ENCODE measurements at regions not wholly inside any gene's neighbourhood (a gene's known extent, or its start where the extent isn't known, plus 50 kb on each side); places are given as distances from the start of the nearest gene placed in this dataset.

DNA sequence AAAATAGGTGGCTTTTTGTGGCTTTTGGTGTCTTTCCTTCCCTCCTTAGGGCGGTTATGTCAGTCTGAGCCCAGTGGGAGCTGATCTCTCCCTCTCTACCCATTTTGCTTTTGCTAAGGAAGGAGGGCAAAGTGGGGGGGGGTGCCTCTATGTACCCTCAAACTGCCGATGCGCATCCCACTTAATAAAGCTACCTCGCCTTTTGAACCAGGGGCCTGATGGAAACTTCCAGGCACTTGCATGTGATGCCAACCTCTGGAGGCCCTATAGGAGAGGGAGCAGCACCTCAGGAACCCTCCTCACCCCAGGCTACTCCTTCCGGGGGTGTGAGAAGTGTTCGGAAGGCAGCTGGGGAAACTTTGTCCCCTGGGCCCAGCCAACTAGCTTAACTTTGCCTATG lies 97.0 kb upstream of the HSD17B12 start:
- DNase-seq (ENCODE audit: low read depth) = no peak
- H3K4me3 ChIP-seq (ENCODE audit: low read depth, low read length) = no peak overlapping the region
- TF ChIP-seq, protein P1, sequence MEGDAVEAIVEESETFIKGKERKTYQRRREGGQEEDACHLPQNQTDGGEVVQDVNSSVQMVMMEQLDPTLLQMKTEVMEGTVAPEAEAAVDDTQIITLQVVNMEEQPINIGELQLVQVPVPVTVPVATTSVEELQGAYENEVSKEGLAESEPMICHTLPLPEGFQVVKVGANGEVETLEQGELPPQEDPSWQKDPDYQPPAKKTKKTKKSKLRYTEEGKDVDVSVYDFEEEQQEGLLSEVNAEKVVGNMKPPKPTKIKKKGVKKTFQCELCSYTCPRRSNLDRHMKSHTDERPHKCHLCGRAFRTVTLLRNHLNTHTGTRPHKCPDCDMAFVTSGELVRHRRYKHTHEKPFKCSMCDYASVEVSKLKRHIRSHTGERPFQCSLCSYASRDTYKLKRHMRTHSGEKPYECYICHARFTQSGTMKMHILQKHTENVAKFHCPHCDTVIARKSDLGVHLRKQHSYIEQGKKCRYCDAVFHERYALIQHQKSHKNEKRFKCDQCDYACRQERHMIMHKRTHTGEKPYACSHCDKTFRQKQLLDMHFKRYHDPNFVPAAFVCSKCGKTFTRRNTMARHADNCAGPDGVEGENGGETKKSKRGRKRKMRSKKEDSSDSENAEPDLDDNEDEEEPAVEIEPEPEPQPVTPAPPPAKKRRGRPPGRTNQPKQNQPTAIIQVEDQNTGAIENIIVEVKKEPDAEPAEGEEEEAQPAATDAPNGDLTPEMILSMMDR (IDR thresholded peaks at IDR 0.05; ENCODE audit: control insufficient read depth, extremely low read depth, insufficient read depth) = no peak

DNA sequence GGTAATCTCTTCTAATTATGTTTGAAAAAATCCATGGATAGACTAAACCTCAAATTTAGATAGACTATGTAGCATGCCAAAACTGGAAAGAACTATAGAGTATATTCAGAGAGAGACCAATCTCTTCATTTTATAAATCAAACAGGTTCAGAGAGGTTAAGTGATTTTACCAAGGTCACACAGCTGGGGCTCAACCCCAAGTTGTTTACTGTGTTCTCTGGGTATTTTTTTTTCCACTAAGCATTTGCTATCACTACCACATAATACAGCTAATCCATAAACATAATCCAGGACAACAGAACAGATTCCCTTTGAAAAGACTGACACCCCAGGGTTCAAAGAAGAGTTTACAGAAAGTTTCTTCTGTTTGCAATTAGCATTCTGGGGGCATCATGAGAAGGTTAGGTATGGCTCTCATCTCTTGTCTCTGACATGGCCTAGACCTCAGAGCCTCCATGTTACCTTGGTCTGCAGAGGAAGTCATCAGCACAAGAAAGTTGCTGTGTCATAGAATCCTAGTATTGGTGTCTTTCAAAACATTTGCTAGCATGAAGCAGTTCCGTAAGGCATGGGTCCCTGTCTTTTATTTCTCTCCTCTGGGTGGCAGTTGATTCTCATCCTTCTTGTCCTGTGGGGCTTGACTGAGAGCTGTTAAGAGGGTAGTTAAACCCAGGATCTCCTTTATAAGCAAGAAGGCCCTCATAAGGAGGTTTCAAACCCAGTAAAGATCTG lies 94.5 kb upstream of the HSD17B12 start:
- H3K4me3 ChIP-seq (ENCODE audit: low read depth, low read length) = no peak overlapping the region
- DNase-seq (ENCODE audit: low read depth) = no peak
- TF ChIP-seq, protein P1 (IDR thresholded peaks at IDR 0.05; ENCODE audit: control insufficient read depth, extremely low read depth, insufficient read depth) = no peak

DNA sequence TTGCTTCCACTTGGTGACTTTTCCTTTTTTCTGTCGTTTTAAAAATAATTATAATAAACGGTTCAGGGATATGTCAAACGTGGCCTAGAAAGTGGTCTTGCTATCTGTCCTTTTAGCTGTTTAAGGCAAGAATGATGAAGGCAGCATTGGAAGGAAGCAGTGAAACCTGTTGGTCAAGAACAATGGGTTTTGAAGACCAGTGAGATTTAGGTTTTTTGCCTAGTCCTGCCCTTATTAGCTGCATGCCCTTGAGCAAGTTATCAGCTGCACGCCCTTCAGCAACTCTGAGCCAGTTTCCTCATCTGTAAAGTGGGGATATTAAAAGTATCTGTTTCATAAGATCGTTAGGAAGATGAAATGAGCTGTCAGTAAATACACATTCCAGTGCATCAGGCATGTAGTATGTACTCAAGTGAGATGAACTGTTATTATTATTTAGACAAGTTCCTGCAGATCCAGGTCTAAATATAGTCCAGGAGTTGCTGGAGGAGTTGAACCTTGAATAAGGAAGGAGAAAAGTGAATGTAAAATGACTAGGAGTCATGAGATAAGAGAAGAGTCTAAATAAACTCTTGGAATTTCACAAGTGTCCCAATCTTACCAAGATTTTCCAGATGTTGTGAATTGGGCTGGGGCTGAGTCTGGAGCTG lies 90.8 kb upstream of the HSD17B12 start:
- TF ChIP-seq, protein P1 (IDR thresholded peaks at IDR 0.05; ENCODE audit: control insufficient read depth, extremely low read depth, insufficient read depth) = no peak
- no peak for DNase-seq (ENCODE audit: low read depth)
- no peak overlapping the region for H3K4me3 ChIP-seq (ENCODE audit: low read depth, low read length)

DNA sequence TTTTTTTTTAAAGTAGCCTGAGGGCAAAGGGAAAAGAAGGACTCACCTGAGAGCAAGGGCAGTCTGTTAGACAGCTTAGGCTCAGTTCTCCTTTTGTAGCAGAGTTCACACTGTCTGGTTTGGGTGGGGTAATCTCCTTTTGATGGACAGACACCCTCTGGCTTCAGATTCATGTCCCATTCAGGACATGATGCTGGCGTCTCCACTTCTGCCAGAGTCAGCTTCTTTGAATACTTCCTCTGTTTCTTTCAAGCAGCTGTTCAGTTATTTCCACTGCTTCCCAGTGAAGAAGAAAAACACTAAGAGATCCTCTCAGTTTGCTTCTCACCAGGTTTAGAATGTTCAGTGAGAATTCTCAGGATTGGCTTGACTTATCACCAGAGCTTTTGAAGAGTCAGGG lies 79.0 kb upstream of the HSD17B12 start:
- H3K4me3 ChIP-seq (ENCODE audit: low read depth, low read length) = no peak overlapping the region
- TF ChIP-seq, protein P1 (IDR thresholded peaks at IDR 0.05; ENCODE audit: control insufficient read depth, extremely low read depth, insufficient read depth) = no peak
- DNase-seq (ENCODE audit: low read depth) = no peak

DNA sequence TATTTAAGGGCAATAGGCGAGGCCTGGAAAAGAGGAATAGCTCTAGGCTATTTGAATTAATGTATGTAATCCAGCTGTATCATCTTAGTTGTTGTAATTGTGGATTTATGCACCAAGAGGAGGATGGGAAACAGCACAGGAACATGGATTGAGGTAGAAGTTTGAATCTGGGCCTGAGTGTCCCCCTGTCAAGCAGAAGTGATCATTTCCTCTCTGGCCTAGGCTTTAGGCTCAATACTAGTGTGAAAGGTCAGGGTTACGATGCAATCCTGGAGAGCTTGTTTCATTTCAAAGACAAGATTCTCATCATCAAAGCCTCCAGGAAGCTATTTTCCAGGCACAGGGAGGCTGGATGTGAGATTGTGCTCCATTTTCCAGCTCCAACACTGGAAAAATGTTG lies 77.9 kb upstream of the HSD17B12 start:
- TF ChIP-seq, protein P1 (IDR thresholded peaks at IDR 0.05; ENCODE audit: control insufficient read depth, extremely low read depth, insufficient read depth) = no peak
- no peak overlapping the region for H3K4me3 ChIP-seq (ENCODE audit: low read depth, low read length)
- DNase-seq (ENCODE audit: low read depth) = no peak

DNA sequence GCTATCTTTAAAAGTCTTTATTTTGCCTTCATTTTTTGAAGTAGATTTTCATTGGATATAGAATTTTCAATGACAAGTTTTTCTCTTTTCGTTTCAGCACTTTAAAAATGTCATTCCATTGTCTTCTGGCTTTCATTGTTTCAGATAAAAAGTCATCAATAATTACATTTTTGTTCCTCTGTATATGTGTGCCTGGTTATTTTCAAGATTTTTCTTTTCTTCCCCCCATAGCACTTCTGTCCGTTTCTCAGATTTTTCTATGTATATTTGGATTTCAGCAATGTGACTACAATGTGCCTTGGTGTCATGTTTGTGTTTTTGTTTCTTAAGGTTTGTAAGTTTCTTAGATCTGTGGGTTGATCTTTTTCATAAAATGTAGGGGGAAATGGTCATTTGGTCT lies 66.3 kb upstream of the HSD17B12 start:
- no peak overlapping the region for H3K4me3 ChIP-seq (ENCODE audit: low read depth, low read length)
- DNase-seq (ENCODE audit: low read depth) = no peak
- TF ChIP-seq, protein P1 (IDR thresholded peaks at IDR 0.05; ENCODE audit: control insufficient read depth, extremely low read depth, insufficient read depth) = no peak

Measured in LNCaP clone FGC (cell line).